HG03159 (cell line): ENCODE measurements at regions not wholly inside any gene's neighbourhood (a gene's known extent, or its start where the extent isn't known, plus 50 kb on each side); places are given as distances from the start of the nearest gene placed in this dataset.
A peak's percentile ranks its signal among the peaks of the same experiment; 100 is the strongest.
"Not testable (repeated sequence)": the region's sequence is repeated elsewhere in the genome, so short reads cannot be mapped to it uniquely, and the experiment has no call there.

ENCODE experiments used
- ATAC-seq: cut with Tn5 transposase; IDR thresholded peaks from one replicate; pipeline ENCODE4 v1.9.1; 2021; ENCODE audit warnings: mild to moderate bottlenecking, moderate library complexity; ENCODE audit not compliant: unreplicated experiment

- no peak for ATAC-seq
Measured at GRCh38 chr2:64742678-64743077, 89.0 kb upstream of the SERTAD2 start.

- ATAC-seq = no peak
Measured at GRCh38 chr2:64743739-64744330, 90.1 kb upstream of the SERTAD2 start.

GRCh38 chr2:64745562-64745961, 91.8 kb upstream of the SERTAD2 start:
- ATAC-seq = no peak

GRCh38 chr2:64747690-64748091, 94.0 kb upstream of the SERTAD2 start:
- not testable (repeated sequence) for ATAC-seq

- no peak for ATAC-seq
Measured at GRCh38 chr2:64748147-64748546, 94.4 kb upstream of the SERTAD2 start.

- ATAC-seq = no peak
Measured at GRCh38 chr2:64748561-64748960, 94.8 kb upstream of the SERTAD2 start.

- no peak for ATAC-seq
Measured at GRCh38 chr2:64749446-64749845, 95.7 kb upstream of the SERTAD2 start.

GRCh38 chr2:64750001-64750816, 96.5 kb upstream of the SERTAD2 start:
- no peak for ATAC-seq

- peak; percentile 87 for ATAC-seq
Measured at GRCh38 chr2:64750817-64751285, 97.1 kb upstream of the SERTAD2 start.

- peak; percentile 76 for ATAC-seq
Measured at GRCh38 chr2:64751286-64752260, 97.9 kb upstream of the SERTAD2 start.

GRCh38 chr2:64753399-64753798, 99.7 kb upstream of the SERTAD2 start:
- ATAC-seq = no peak

GRCh38 chr2:64754570-64754969, 100.9 kb upstream of the SERTAD2 start:
- ATAC-seq = no peak

GRCh38 chr2:64757126-64757525, 103.4 kb upstream of the SERTAD2 start:
- ATAC-seq = no peak

- no peak for ATAC-seq
Measured at GRCh38 chr2:64760128-64760527, 106.4 kb upstream of the SERTAD2 start.

GRCh38 chr2:64762301-64762997, 108.7 kb upstream of the SERTAD2 start:
- ATAC-seq = no peak

- ATAC-seq = no peak
Measured at GRCh38 chr2:64763126-64763525, 109.4 kb upstream of the SERTAD2 start.

GRCh38 chr2:64765160-64765805, 111.6 kb upstream of the SERTAD2 start:
- no peak for ATAC-seq

GRCh38 chr2:64766841-64767669, 113.3 kb upstream of the SERTAD2 start:
- ATAC-seq = peak; percentile 42
